Mammary epithelial cell (primary cell): ENCODE measurements at regions not wholly inside any gene's neighbourhood (a gene's known extent, or its start where the extent isn't known, plus 50 kb on each side); places are given as distances from the start of the nearest gene placed in this dataset.

Experiments
- EZH2 ChIP-seq: IDR thresholded peaks from 2 replicates; pipeline ENCODE4 v1.6.1; 2012; ENCODE audit warnings: low read length, inconsistent platforms, borderline replicate concordance
- TF ChIP-seq, protein P1 (sequence below), 2 donors: IDR thresholded peaks in 1 of 2; conservative IDR thresholded peaks in 1 of 2; 2 replicates each; pipeline ENCODE4 v1.5.1; 2011 to 2012; ENCODE audit warnings: inconsistent platforms in 2 of 2, low read length in 2 of 2, mild to moderate bottlenecking in 2 of 2, control low read depth in 1 of 2, low read depth in 1 of 2; ENCODE audit not compliant: insufficient read depth in 1 of 2; ENCODE audit errors: extremely low read depth in 1 of 2

DNA sequence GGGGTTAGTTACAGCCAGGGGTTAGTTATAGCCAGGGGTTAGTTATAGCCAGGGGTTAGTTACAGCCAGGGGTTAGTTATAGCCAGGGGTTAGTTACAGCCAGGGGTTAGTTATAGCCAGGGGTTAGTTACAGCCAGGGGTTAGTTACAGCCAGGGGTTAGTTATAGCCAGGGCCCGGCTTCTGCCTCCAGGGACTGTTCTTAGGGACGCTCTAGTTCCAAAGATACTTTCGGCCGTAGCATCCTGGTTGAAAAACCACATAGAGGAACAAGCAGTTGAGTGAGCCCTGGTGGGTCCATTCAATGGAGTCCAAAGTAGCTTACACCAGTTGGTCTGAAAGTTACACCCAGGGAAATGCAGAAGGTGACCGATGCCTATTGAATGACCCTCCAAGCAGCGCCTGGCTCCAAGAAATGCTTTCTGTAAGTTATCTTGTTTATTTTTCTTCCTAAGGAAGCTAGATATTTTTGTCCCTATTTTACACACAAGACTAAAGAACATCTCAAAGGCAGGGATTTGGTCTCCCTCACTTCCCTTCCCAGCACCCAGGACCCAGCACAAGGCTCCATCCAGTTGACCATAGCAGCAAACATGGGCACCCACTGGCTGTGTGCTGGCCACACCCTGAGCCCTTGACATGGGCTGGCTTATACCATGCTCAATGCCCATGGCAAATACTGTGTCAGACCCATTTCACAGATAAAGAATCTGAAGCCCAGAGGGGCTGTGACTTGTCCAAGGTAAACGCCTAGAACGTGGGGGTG lies 49.7 kb upstream of the SHISAL1 start:
- TF ChIP-seq, protein P1, sequence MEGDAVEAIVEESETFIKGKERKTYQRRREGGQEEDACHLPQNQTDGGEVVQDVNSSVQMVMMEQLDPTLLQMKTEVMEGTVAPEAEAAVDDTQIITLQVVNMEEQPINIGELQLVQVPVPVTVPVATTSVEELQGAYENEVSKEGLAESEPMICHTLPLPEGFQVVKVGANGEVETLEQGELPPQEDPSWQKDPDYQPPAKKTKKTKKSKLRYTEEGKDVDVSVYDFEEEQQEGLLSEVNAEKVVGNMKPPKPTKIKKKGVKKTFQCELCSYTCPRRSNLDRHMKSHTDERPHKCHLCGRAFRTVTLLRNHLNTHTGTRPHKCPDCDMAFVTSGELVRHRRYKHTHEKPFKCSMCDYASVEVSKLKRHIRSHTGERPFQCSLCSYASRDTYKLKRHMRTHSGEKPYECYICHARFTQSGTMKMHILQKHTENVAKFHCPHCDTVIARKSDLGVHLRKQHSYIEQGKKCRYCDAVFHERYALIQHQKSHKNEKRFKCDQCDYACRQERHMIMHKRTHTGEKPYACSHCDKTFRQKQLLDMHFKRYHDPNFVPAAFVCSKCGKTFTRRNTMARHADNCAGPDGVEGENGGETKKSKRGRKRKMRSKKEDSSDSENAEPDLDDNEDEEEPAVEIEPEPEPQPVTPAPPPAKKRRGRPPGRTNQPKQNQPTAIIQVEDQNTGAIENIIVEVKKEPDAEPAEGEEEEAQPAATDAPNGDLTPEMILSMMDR (conservative IDR thresholded peaks at IDR 0.05 in 1 of 2, IDR thresholded peaks at IDR 0.05 in 1 of 2; ENCODE audit: extremely low read depth in 1 of 2, insufficient read depth in 1 of 2, low read depth in 1 of 2, low read length in 2 of 2): no peak
- TF ChIP-seq EZH2: no peak
